H1 (cell line): ENCODE measurements at regions not wholly inside any gene's neighbourhood (a gene's known extent, or its start where the extent isn't known, plus 50 kb on each side); places are given as distances from the start of the nearest gene placed in this dataset.
A peak's percentile ranks its signal among the peaks of the same experiment; 100 is the strongest.

ENCODE experiments used
- CTCF ChIA-PET: fragments of 300-600 bp; sonication (Branson Sonifier 250); formaldehyde crosslinking; loops from one replicate; lab custom pipeline; 2021; ENCODE audit not compliant: partially characterized antibody; lab: Charles Lee
- POLR2A ChIA-PET: fragments of 300-600 bp; sonication (Branson Sonifier 250); formaldehyde crosslinking; loops from one replicate; lab custom pipeline; 2021; ENCODE audit warnings: inconsistent platforms; ENCODE audit not compliant: partially characterized antibody; lab: Charles Lee
- DNase-seq, 2 experiments: peaks; one replicate each; pipeline versions ENCODE4 v3.0.0 to v3.0.0-alpha.2; 2010 to 2022; ENCODE audit warnings: low spot score in 2 of 2, low read depth in 1 of 2, mixed read lengths in 1 of 2
- FAIRE-seq: peaks from 2 replicates; lab custom pipeline; 2011; peaks lifted over from hg19 to GRCh38; lab: Jason Lieb, UNC
- H2AFZ ChIP-seq: 2 replicates; pipeline ENCODE4 v1.8.1; 2012; ENCODE audit warnings: low read length, inconsistent platforms
- H2AK5ac ChIP-seq: 2 replicates; pipeline ENCODE4 v1.6.1; 2013; ENCODE audit warnings: low read depth, low read length
- H2BK120ac ChIP-seq: replicated peaks from 2 replicates; pipeline ENCODE3; 2013; ENCODE audit warnings: low read depth, low read length, inconsistent platforms
- H2BK12ac ChIP-seq: 2 replicates; pipeline ENCODE4 v1.6.1; 2013; ENCODE audit warnings: low read depth, low read length
- H2BK15ac ChIP-seq: 2 replicates; pipeline ENCODE4 v1.6.1; 2013; ENCODE audit warnings: low read length
- H2BK20ac ChIP-seq: 2 replicates; pipeline ENCODE4 v1.6.1; 2013; ENCODE audit warnings: low read length
- H2BK5ac ChIP-seq: 2 replicates; pipeline ENCODE4 v1.6.1; 2013; ENCODE audit warnings: low read depth, low read length
- H3K14ac ChIP-seq: 2 replicates; pipeline ENCODE4 v1.6.1; 2013; ENCODE audit warnings: inconsistent platforms; ENCODE audit not compliant: insufficient read length
- H3K18ac ChIP-seq: 2 replicates; pipeline ENCODE4 v1.6.1; 2013; ENCODE audit warnings: low read length; ENCODE audit errors: extremely low read depth
- H3K23ac ChIP-seq: 2 replicates; pipeline ENCODE4 v1.6.1; 2013; ENCODE audit warnings: inconsistent platforms; ENCODE audit not compliant: insufficient read length
- H3K23me2 ChIP-seq: 2 replicates; pipeline ENCODE4 v1.6.1; 2013; ENCODE audit warnings: low read depth, low read length
- H3K27ac ChIP-seq: 2 replicates; pipeline ENCODE4 v1.6.1; 2011; ENCODE audit warnings: low read depth, low read length, inconsistent platforms
- H3K27me3 ChIP-seq, 4 experiments: replicated peaks in 1 of 4; 1 replicate in 1 of 4; 2 replicates in 3 of 4; pipeline versions ENCODE4 v1.6.1 to v1.8.1; 2011 to 2013; ENCODE audit warnings: low read length in 3 of 4, mild to moderate bottlenecking in 3 of 4, inconsistent platforms in 2 of 4, mixed read lengths in 2 of 4, moderate library complexity in 1 of 4; ENCODE audit not compliant: control insufficient read depth in 3 of 4, insufficient read depth in 3 of 4; ENCODE audit errors: extremely low read depth in 1 of 4
- H3K36me3 ChIP-seq, 4 experiments: 2 replicates each; pipeline versions ENCODE4 v1.6.1 to v1.8.1; 2011 to 2013; ENCODE audit warnings: mild to moderate bottlenecking in 4 of 4, low read length in 3 of 4, moderate library complexity in 2 of 4, control low read depth in 1 of 4, inconsistent platforms in 1 of 4; ENCODE audit not compliant: insufficient read depth in 4 of 4, control insufficient read depth in 2 of 4
- H3K4ac ChIP-seq: replicated peaks from 2 replicates; pipeline ENCODE3; 2013; ENCODE audit warnings: low read length, low read depth, mixed read lengths, inconsistent platforms; ENCODE audit not compliant: insufficient read length
- H3K4me1 ChIP-seq, 4 experiments: replicated peaks in 1 of 4; 1 replicate in 1 of 4; 2 replicates in 3 of 4; pipeline versions ENCODE4 v1.6.1 to v1.8.1; 2011 to 2013; ENCODE audit warnings: low read length in 3 of 4, inconsistent platforms in 2 of 4, mixed read lengths in 1 of 4; ENCODE audit not compliant: insufficient read depth in 4 of 4, control insufficient read depth in 3 of 4
- H3K4me2 ChIP-seq, 2 experiments: 2 replicates each; pipeline versions ENCODE4 v1.6.1 to v1.8.1; 2011 to 2013; ENCODE audit warnings: low read depth in 2 of 2, low read length in 2 of 2, control low read depth in 1 of 2, inconsistent platforms in 1 of 2, mild to moderate bottlenecking in 1 of 2; ENCODE audit not compliant: insufficient read depth in 1 of 2
- H3K4me3 ChIP-seq, 4 experiments: fragments of 200-600, 300-600 bp in 1 of 4; sonication (generic), shearing (Covaris generic), sonication (Bioruptor Twin) in 1 of 4; 2 replicates each; pipeline versions ENCODE4 v1.5.1 to v1.8.1; 2011 to 2016; ENCODE audit warnings: low read length in 4 of 4, low read depth in 3 of 4, control low read depth in 2 of 4, inconsistent platforms in 2 of 4, mild to moderate bottlenecking in 2 of 4, mixed read lengths in 1 of 4, moderate library complexity in 1 of 4; ENCODE audit not compliant: insufficient read depth in 2 of 4; ENCODE audit errors: extremely low read depth in 1 of 4
- H3K56ac ChIP-seq: replicated peaks from 2 replicates; pipeline ENCODE3; 2013; ENCODE audit warnings: low read depth, mild to moderate bottlenecking, mixed read lengths, low read length, inconsistent platforms; ENCODE audit not compliant: insufficient read length
- H3K79me1 ChIP-seq: 2 replicates; pipeline ENCODE4 v1.6.1; 2013; ENCODE audit warnings: low read depth, low read length, control low read depth
- H3K79me2 ChIP-seq, 2 experiments: 2 replicates each; pipeline versions ENCODE4 v1.6.1 to v1.8.1; 2012 to 2013; ENCODE audit warnings: low read length in 2 of 2, mild to moderate bottlenecking in 2 of 2, inconsistent platforms in 1 of 2; ENCODE audit not compliant: insufficient read depth in 2 of 2, control insufficient read depth in 1 of 2
- H3K9ac ChIP-seq, 4 experiments: replicated peaks in 1 of 4; 1 replicate in 1 of 4; 2 replicates in 3 of 4; pipeline versions ENCODE4 v1.6.1 to v1.8.1; 2011 to 2013; ENCODE audit warnings: low read depth in 3 of 4, low read length in 3 of 4, control low read depth in 2 of 4, mild to moderate bottlenecking in 2 of 4, moderate library complexity in 2 of 4, inconsistent platforms in 1 of 4; ENCODE audit errors: extremely low read depth in 1 of 4
- H3K9me3 ChIP-seq, 2 experiments: 2 replicates each; pipeline versions ENCODE4 v1.6.1 to v1.8.1; 2012 to 2013; ENCODE audit warnings: mild to moderate bottlenecking in 2 of 2, moderate library complexity in 2 of 2, control low read depth in 1 of 2, inconsistent platforms in 1 of 2, low read depth in 1 of 2, low read length in 1 of 2, mixed read lengths in 1 of 2; ENCODE audit not compliant: insufficient read depth in 2 of 2
- H4K20me1 ChIP-seq, 2 experiments: replicated peaks in 1 of 2; 2 replicates each; pipeline versions ENCODE3 to v1.8.1; 2011 to 2013; ENCODE audit warnings: inconsistent platforms in 2 of 2, low read length in 2 of 2, mild to moderate bottlenecking in 1 of 2; ENCODE audit not compliant: insufficient read depth in 2 of 2, control insufficient read depth in 1 of 2
- H4K5ac ChIP-seq: 2 replicates; pipeline ENCODE4 v1.6.1; 2013; ENCODE audit warnings: low read length, low read depth, mixed read lengths, inconsistent platforms; ENCODE audit not compliant: insufficient read length
- H4K8ac ChIP-seq: 2 replicates; pipeline ENCODE4 v1.8.0; 2013; ENCODE audit warnings: mild to moderate bottlenecking, moderate library complexity, low read length, inconsistent platforms; ENCODE audit not compliant: insufficient read depth; ENCODE audit errors: extremely low read depth
- H4K91ac ChIP-seq: replicated peaks from 2 replicates; pipeline ENCODE3; 2013; ENCODE audit warnings: low read length, mixed read lengths, inconsistent platforms; ENCODE audit not compliant: insufficient read length
- BCL11A ChIP-seq, 2 experiments: IDR thresholded peaks; one replicate each; pipeline ENCODE4 v1.6.1; 2011; ENCODE audit warnings: low read depth in 2 of 2, low read length in 2 of 2, mild to moderate bottlenecking in 2 of 2
- BRCA1 ChIP-seq: IDR thresholded peaks from 2 replicates; pipeline ENCODE4 v1.6.1; 2012; ENCODE audit warnings: low read depth, low read length, improper control_type of control experiment
- CBX5 ChIP-seq: fragments of 300-800, 300-1000 bp; sonication (generic); IDR thresholded peaks from 2 replicates; pipeline ENCODE4 v1.7.1; 2016; ENCODE audit warnings: antibody characterized with exemption, low read length, low read depth
- KDM1A ChIP-seq: fragments of 200-600, 300-600 bp; sonication (generic); IDR thresholded peaks from 2 replicates; pipeline ENCODE4 v1.7.1; 2016; ENCODE audit warnings: mild to moderate bottlenecking, low read length, borderline replicate concordance
- POU5F1 ChIP-seq: IDR thresholded peaks from 2 replicates; pipeline ENCODE4 v1.6.1; 2011; ENCODE audit warnings: low read depth, mild to moderate bottlenecking, low read length, moderate library complexity
- SIRT6 ChIP-seq: IDR thresholded peaks from one replicate; pipeline ENCODE4 v1.7.1; 2012; ENCODE audit warnings: low read length, inconsistent platforms
- SUZ12 ChIP-seq: fragments of 200-600 bp; sonication (generic); IDR thresholded peaks from 2 replicates; pipeline ENCODE4 v1.6.1; 2012; ENCODE audit warnings: mild to moderate bottlenecking, inconsistent platforms, low read length, moderate library complexity, mixed read lengths
- WGBS, 2 experiments: shearing (Covaris generic) in 1 of 2; methylation state at CpG; one replicate each; pipeline versions ENCODE4 v1.1.6 to v1.1.7; 2013 to 2015; ENCODE audit warnings: low lambda C conversion rate in 2 of 2, mixed read lengths in 2 of 2, inconsistent platforms in 1 of 2, low coverage in 1 of 2, missing lambda C conversion rate in 1 of 2; ENCODE audit not compliant: insufficient replicate concordance in 2 of 2, insufficient coverage in 1 of 2, insufficient read length in 1 of 2; ENCODE audit errors: extremely low coverage in 1 of 2, missing lambda C conversion rate in 1 of 2; 5-methylcytosine and 5-hydroxymethylcytosine counted together
- TF ChIP-seq, protein P1 (sequence below): IDR thresholded peaks from 2 replicates; pipeline ENCODE4 v1.6.1; 2012; ENCODE audit warnings: low read length, inconsistent platforms

DNA sequence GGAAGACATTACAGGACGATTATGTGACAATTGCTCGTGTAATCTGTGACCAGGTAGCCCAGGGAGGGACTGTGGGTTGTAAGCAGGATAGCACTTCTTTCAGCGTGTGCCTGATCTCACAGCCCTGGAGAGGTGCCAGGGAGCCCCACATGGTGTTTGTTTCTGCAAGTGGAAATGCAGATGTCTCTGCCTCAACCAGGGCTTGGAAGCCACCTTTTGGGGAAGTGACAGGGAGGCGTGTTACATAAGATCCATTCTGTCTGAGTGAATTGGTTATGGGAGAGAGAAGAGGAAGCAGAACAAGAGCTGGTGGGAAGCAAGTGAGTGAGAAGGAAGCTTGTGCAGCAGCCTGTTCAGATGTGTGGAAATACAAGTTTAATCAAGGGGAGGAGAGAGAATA is 104.5 kb upstream of the GATB start:
- no peaks in the 10 kb centered on the region for H4K20me1 ChIP-seq
- no peaks in the 10 kb centered on the region for H3K23me2 ChIP-seq
- no peak overlapping the region for H4K8ac ChIP-seq
- H2AFZ ChIP-seq: no peak overlapping the region
- H3K9me3 ChIP-seq: peaks cover 0 to 5% of the 10 kb centered on the region in 2 experiments; a peak in 1 of 4 replicates
- H2BK15ac ChIP-seq: no peak overlapping the region
- FAIRE-seq (no peak), DNase-seq (no peak)
- no peak overlapping the region for H2BK5ac ChIP-seq
- 78% methylated on average over 4 of the region's 4 CpGs; no CpG with 5 or more reads in 1 of the 2 experiments for WGBS, 2 experiments
- ChIA-PET CTCF (interaction anchor here (1.0 to 1.6 kb wide), 3 partner anchors 14 to 63 kb away, joined by 4 to 5 read pairs (median 5); no protein-coding TSS in a partner anchor), POLR2A (interaction anchor here (0.6 to 1.2 kb wide), 3 partner anchors 91 to 371 kb away, joined by 3 read pairs; no protein-coding TSS in a partner anchor)
- H3K79me1 ChIP-seq: no peaks in the 10 kb centered on the region
- H4K5ac ChIP-seq: no peak overlapping the region
- 0 out of 2 replicates have a peak overlapping the region, but pooled peaks have one; percentile 21 for H2BK20ac ChIP-seq
- no peak overlapping the region for H3K18ac ChIP-seq
- peaks cover 0 to 2% (median 0%) of the 10 kb centered on the region in 4 experiments; a peak in 1 of 7 replicates for H3K4me1 ChIP-seq
- H3K36me3 ChIP-seq: no peaks in the 10 kb centered on the region
- no peak overlapping the region for H3K4ac ChIP-seq
- no peak overlapping the region for H2AK5ac ChIP-seq
- no peak overlapping the region for H4K91ac ChIP-seq
- no peak overlapping the region for H3K27ac ChIP-seq
- H2BK12ac ChIP-seq: 0 out of 2 replicates have a peak overlapping the region, but pooled peaks have one; percentile 64
- H3K23ac ChIP-seq: no peak overlapping the region
- no peak overlapping the region for H3K4me2 ChIP-seq
- no peaks in the 10 kb centered on the region for H3K27me3 ChIP-seq
- H3K14ac ChIP-seq: no peak overlapping the region
- no peak overlapping the region for H3K4me3 ChIP-seq
- no peaks in the 10 kb centered on the region for H3K79me2 ChIP-seq
- H3K9ac ChIP-seq: no peak overlapping the region
- no peak overlapping the region for H2BK120ac ChIP-seq
- H3K56ac ChIP-seq: no peak overlapping the region
- no peak for TF ChIP-seq KDM1A
- TF ChIP-seq BRCA1: no peak
- TF ChIP-seq, protein P1, sequence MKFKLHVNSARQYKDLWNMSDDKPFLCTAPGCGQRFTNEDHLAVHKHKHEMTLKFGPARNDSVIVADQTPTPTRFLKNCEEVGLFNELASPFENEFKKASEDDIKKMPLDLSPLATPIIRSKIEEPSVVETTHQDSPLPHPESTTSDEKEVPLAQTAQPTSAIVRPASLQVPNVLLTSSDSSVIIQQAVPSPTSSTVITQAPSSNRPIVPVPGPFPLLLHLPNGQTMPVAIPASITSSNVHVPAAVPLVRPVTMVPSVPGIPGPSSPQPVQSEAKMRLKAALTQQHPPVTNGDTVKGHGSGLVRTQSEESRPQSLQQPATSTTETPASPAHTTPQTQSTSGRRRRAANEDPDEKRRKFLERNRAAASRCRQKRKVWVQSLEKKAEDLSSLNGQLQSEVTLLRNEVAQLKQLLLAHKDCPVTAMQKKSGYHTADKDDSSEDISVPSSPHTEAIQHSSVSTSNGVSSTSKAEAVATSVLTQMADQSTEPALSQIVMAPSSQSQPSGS: no peak
- TF ChIP-seq BCL11A (IDR thresholded peaks at IDR 0.05; ENCODE audit: low read depth in 2 of 2, low read length in 2 of 2): no peak
- TF ChIP-seq POU5F1: no peak
- no peak for TF ChIP-seq CBX5
- TF ChIP-seq SUZ12: no peak
- no peak for TF ChIP-seq SIRT6
